ENCODE measurements at regions not wholly inside any gene's neighbourhood (a gene's known extent, or its start where the extent isn't known, plus 50 kb on each side); places are given as distances from the start of the nearest gene placed in this dataset.

- Histone ChIP-seq H3K79me1 (ENCODE audit: low read depth, low read length) (no peaks in the 10 kb centered on the region), H4K8ac (ENCODE audit: low read depth, low read length) (no peak overlapping the region), H2BK12ac (ENCODE audit: low read length) (no peak overlapping the region), H3K4ac (ENCODE audit: low read length) (no peak overlapping the region), H3K4me2 (ENCODE audit: insufficient read depth, low read length, poor library complexity, severe bottlenecking) (no peak overlapping the region), H3K4me1 (ENCODE audit: control insufficient read depth in 2 of 2, insufficient read depth in 1 of 2, low read depth in 1 of 2, low read length in 2 of 2) (no peaks in the 10 kb centered on the region), H2AK5ac (ENCODE audit: low read depth, low read length) (no peak overlapping the region), H3K27ac (replicated peaks; ENCODE audit: low read length) (no peak overlapping the region), H3K23ac (ENCODE audit: low read depth, low read length, poor library complexity) (no peak overlapping the region), H3K4me3 (ENCODE audit: low read length in 2 of 2) (no peak overlapping the region), H4K91ac (ENCODE audit: low read depth, low read length, poor library complexity) (no peak overlapping the region), H3K27me3 (ENCODE audit: control insufficient read depth in 3 of 3, insufficient read depth in 3 of 3, low read depth in 1 of 3, low read length in 3 of 3) (no peaks in the 10 kb centered on the region), H2BK15ac (ENCODE audit: low read length) (no peak overlapping the region), H3K14ac (ENCODE audit: low read length) (no peak overlapping the region), H2BK5ac (ENCODE audit: low read length) (no peak overlapping the region), H3K9ac (ENCODE audit: low read depth, low read length, poor library complexity) (no peak overlapping the region), H2BK120ac (ENCODE audit: low read depth, low read length) (no peak overlapping the region), H3K9me3 (replicated peaks in 1 of 2; ENCODE audit: control insufficient read depth in 2 of 2, insufficient read depth in 1 of 2, low read depth in 1 of 2, low read length in 2 of 2) (no peaks in the 10 kb centered on the region), H2AFZ (ENCODE audit: low read length) (no peak overlapping the region), H3K36me3 (replicated peaks in 1 of 2; ENCODE audit: control insufficient read depth in 2 of 2, insufficient read depth in 2 of 2, low read length in 2 of 2) (no peaks in the 10 kb centered on the region), H3K18ac (ENCODE audit: low read length) (no peak overlapping the region)
- no peak for DNase-seq (ENCODE audit: low spot score)
- WGBS, 2 donors (ENCODE audit: extremely low coverage in 2 of 2, insufficient read length in 2 of 2, insufficient replicate concordance in 1 of 2), result no CpG with 5 or more reads among the region's 1 CpG
These were observed 521.9 kb downstream of the TLE4 start for GRCh38 chr9:80093695-80094094.

- Histone ChIP-seq H3K27me3 (ENCODE audit: control insufficient read depth in 3 of 3, insufficient read depth in 3 of 3, low read depth in 1 of 3, low read length in 3 of 3) (no peaks in the 10 kb centered on the region), H2BK12ac (ENCODE audit: low read length) (no peak overlapping the region), H2BK15ac (ENCODE audit: low read length) (no peak overlapping the region), H3K14ac (ENCODE audit: low read length) (no peak overlapping the region), H4K8ac (ENCODE audit: low read depth, low read length) (no peak overlapping the region), H3K9ac (ENCODE audit: low read depth, low read length, poor library complexity) (no peak overlapping the region), H3K4me3 (ENCODE audit: low read length in 2 of 2) (no peak overlapping the region), H3K4ac (ENCODE audit: low read length) (no peak overlapping the region), H2AK5ac (ENCODE audit: low read depth, low read length) (no peak overlapping the region), H3K18ac (ENCODE audit: low read length) (no peak overlapping the region), H3K4me2 (ENCODE audit: insufficient read depth, low read length, poor library complexity, severe bottlenecking) (no peak overlapping the region), H2BK120ac (ENCODE audit: low read depth, low read length) (no peak overlapping the region), H3K23ac (ENCODE audit: low read depth, low read length, poor library complexity) (no peak overlapping the region), H3K9me3 (replicated peaks in 1 of 2; ENCODE audit: control insufficient read depth in 2 of 2, insufficient read depth in 1 of 2, low read depth in 1 of 2, low read length in 2 of 2) (no peaks in the 10 kb centered on the region), H2BK5ac (ENCODE audit: low read length) (no peak overlapping the region), H3K27ac (replicated peaks; ENCODE audit: low read length) (no peak overlapping the region), H4K91ac (ENCODE audit: low read depth, low read length, poor library complexity) (no peak overlapping the region), H3K36me3 (replicated peaks in 1 of 2; ENCODE audit: control insufficient read depth in 2 of 2, insufficient read depth in 2 of 2, low read length in 2 of 2) (no peaks in the 10 kb centered on the region), H2AFZ (ENCODE audit: low read length) (no peak overlapping the region), H3K79me1 (ENCODE audit: low read depth, low read length) (no peaks in the 10 kb centered on the region), H3K4me1 (ENCODE audit: control insufficient read depth in 2 of 2, insufficient read depth in 1 of 2, low read depth in 1 of 2, low read length in 2 of 2) (no peaks in the 10 kb centered on the region)
- WGBS, 2 donors (ENCODE audit: extremely low coverage in 2 of 2, insufficient read length in 2 of 2, insufficient replicate concordance in 1 of 2), result no CpG with 5 or more reads among the region's 4 CpGs
- no peak for DNase-seq (ENCODE audit: low spot score)
These were observed 519.8 kb downstream of the TLE4 start for GRCh38 chr9:80091526-80091925.

- H3K9ac ChIP-seq (ENCODE audit: low read depth, low read length, poor library complexity), result no peak overlapping the region
- H3K36me3 ChIP-seq (replicated peaks in 1 of 2; ENCODE audit: control insufficient read depth in 2 of 2, insufficient read depth in 2 of 2, low read length in 2 of 2), result no peaks in the 10 kb centered on the region
- no peak overlapping the region for H3K4me3 ChIP-seq (ENCODE audit: low read length in 2 of 2)
- H2BK15ac ChIP-seq (ENCODE audit: low read length), result no peak overlapping the region
- no peak overlapping the region for H2AK5ac ChIP-seq (ENCODE audit: low read depth, low read length)
- no peak overlapping the region for H3K27ac ChIP-seq (replicated peaks; ENCODE audit: low read length)
- H2BK5ac ChIP-seq (ENCODE audit: low read length), result no peak overlapping the region
- H4K8ac ChIP-seq (ENCODE audit: low read depth, low read length), result no peak overlapping the region
- no peaks in the 10 kb centered on the region for H3K9me3 ChIP-seq (replicated peaks in 1 of 2; ENCODE audit: control insufficient read depth in 2 of 2, insufficient read depth in 1 of 2, low read depth in 1 of 2, low read length in 2 of 2)
- no peak overlapping the region for H2BK120ac ChIP-seq (ENCODE audit: low read depth, low read length)
- no peak for DNase-seq (ENCODE audit: low spot score)
- H2AFZ ChIP-seq (ENCODE audit: low read length), result no peak overlapping the region
- no peak overlapping the region for H3K4me2 ChIP-seq (ENCODE audit: insufficient read depth, low read length, poor library complexity, severe bottlenecking)
- H3K79me1 ChIP-seq (ENCODE audit: low read depth, low read length), result no peaks in the 10 kb centered on the region
- H4K91ac ChIP-seq (ENCODE audit: low read depth, low read length, poor library complexity), result no peak overlapping the region
- no peak overlapping the region for H2BK12ac ChIP-seq (ENCODE audit: low read length)
- WGBS, 2 donors (ENCODE audit: extremely low coverage in 2 of 2, insufficient read length in 2 of 2, insufficient replicate concordance in 1 of 2), result no CpG with 5 or more reads among the region's 8 CpGs
- no peaks in the 10 kb centered on the region for H3K4me1 ChIP-seq (ENCODE audit: control insufficient read depth in 2 of 2, insufficient read depth in 1 of 2, low read depth in 1 of 2, low read length in 2 of 2)
- H3K18ac ChIP-seq (ENCODE audit: low read length), result no peak overlapping the region
- H3K27me3 ChIP-seq (ENCODE audit: control insufficient read depth in 3 of 3, insufficient read depth in 3 of 3, low read depth in 1 of 3, low read length in 3 of 3), result no peaks in the 10 kb centered on the region
- no peak overlapping the region for H3K4ac ChIP-seq (ENCODE audit: low read length)
- H3K14ac ChIP-seq (ENCODE audit: low read length), result no peak overlapping the region
- H3K23ac ChIP-seq (ENCODE audit: low read depth, low read length, poor library complexity), result no peak overlapping the region
These were observed 518.6 kb downstream of the TLE4 start for GRCh38 chr9:80090317-80090716.

- Histone ChIP-seq H3K18ac (ENCODE audit: low read length) (no peak overlapping the region), H3K79me1 (ENCODE audit: low read depth, low read length) (no peaks in the 10 kb centered on the region), H3K9ac (ENCODE audit: low read depth, low read length, poor library complexity) (no peak overlapping the region), H3K23ac (ENCODE audit: low read depth, low read length, poor library complexity) (no peak overlapping the region), H2AK5ac (ENCODE audit: low read depth, low read length) (no peak overlapping the region), H2BK5ac (ENCODE audit: low read length) (no peak overlapping the region), H3K4ac (ENCODE audit: low read length) (no peak overlapping the region), H2AFZ (ENCODE audit: low read length) (no peak overlapping the region), H3K4me1 (ENCODE audit: control insufficient read depth in 2 of 2, insufficient read depth in 1 of 2, low read depth in 1 of 2, low read length in 2 of 2) (no peaks in the 10 kb centered on the region), H2BK15ac (ENCODE audit: low read length) (no peak overlapping the region), H3K4me3 (ENCODE audit: low read length in 2 of 2) (no peak overlapping the region), H3K27ac (replicated peaks; ENCODE audit: low read length) (no peak overlapping the region), H4K8ac (ENCODE audit: low read depth, low read length) (no peak overlapping the region), H3K27me3 (ENCODE audit: control insufficient read depth in 3 of 3, insufficient read depth in 3 of 3, low read depth in 1 of 3, low read length in 3 of 3) (no peaks in the 10 kb centered on the region), H3K4me2 (ENCODE audit: insufficient read depth, low read length, poor library complexity, severe bottlenecking) (no peak overlapping the region), H2BK12ac (ENCODE audit: low read length) (no peak overlapping the region), H3K14ac (ENCODE audit: low read length) (no peak overlapping the region), H2BK120ac (ENCODE audit: low read depth, low read length) (no peak overlapping the region), H3K36me3 (replicated peaks in 1 of 2; ENCODE audit: control insufficient read depth in 2 of 2, insufficient read depth in 2 of 2, low read length in 2 of 2) (no peaks in the 10 kb centered on the region), H4K91ac (ENCODE audit: low read depth, low read length, poor library complexity) (no peak overlapping the region), H3K9me3 (replicated peaks in 1 of 2; ENCODE audit: control insufficient read depth in 2 of 2, insufficient read depth in 1 of 2, low read depth in 1 of 2, low read length in 2 of 2) (no peaks in the 10 kb centered on the region)
- no peak for DNase-seq (ENCODE audit: low spot score)
- WGBS, 2 donors (ENCODE audit: extremely low coverage in 2 of 2, insufficient read length in 2 of 2, insufficient replicate concordance in 1 of 2), result no CpG with 5 or more reads among the region's 2 CpGs
These were observed 515.1 kb downstream of the TLE4 start for GRCh38 chr9:80086822-80087345.
